Cardiac muscle cell (in vitro differentiated cells and primary cell): ENCODE measurements at regions not wholly inside any gene's neighbourhood (a gene's known extent, or its start where the extent isn't known, plus 50 kb on each side); places are given as distances from the start of the nearest gene placed in this dataset.
"Not testable (repeated sequence)": the region's sequence is repeated elsewhere in the genome, so short reads cannot be mapped to it uniquely, and the experiment has no call there.

Source experiments
- DNase-seq, 2 donors: peaks; one replicate each; pipeline versions ENCODE4 v3.0.0 to v3.0.0-alpha.2; 2010 to 2017; ENCODE audit warnings: low read depth in 1 of 2, low spot score in 1 of 2
- H3K27ac ChIP-seq: fragments of 200-600 bp; sonication (generic); 2 replicates; pipeline ENCODE4 v1.5.1; 2016
- H3K27me3 ChIP-seq: fragments of 200-600 bp; sonication (generic); 2 replicates; pipeline ENCODE4 v1.6.0; 2016; ENCODE audit warnings: control low read depth
- H3K36me3 ChIP-seq: fragments of 200-600 bp; sonication (generic); 2 replicates; pipeline ENCODE4 v1.5.1; 2016; ENCODE audit warnings: control low read depth
- H3K4me1 ChIP-seq: fragments of 200-600 bp; sonication (generic); 2 replicates; pipeline ENCODE4 v1.8.1; 2017; ENCODE audit warnings: low read depth, mild to moderate bottlenecking, mixed run types
- H3K4me3 ChIP-seq: fragments of 200-600 bp; sonication (generic); 2 replicates; pipeline ENCODE4 v1.5.1; 2016; ENCODE audit warnings: mild to moderate bottlenecking
- H3K9me3 ChIP-seq: fragments of 200-600 bp; sonication (generic); 2 replicates; pipeline ENCODE4 v1.5.1; 2017; ENCODE audit warnings: low read depth, mild to moderate bottlenecking, control low read depth
- CTCF ChIP-seq: IDR thresholded peaks from 2 replicates; pipeline ENCODE4 v1.5.1; 2012; ENCODE audit warnings: low read depth, mild to moderate bottlenecking, low read length

GRCh38 chr6:4725136-4725760 lies 51.0 kb upstream of the CDYL start:
- H3K9me3 ChIP-seq, H3K27ac ChIP-seq, H3K36me3 ChIP-seq, H3K4me3 ChIP-seq, H3K27me3 ChIP-seq, DNase-seq: not testable (repeated sequence)
- peaks cover 12% of the 10 kb centered on the region for H3K4me1 ChIP-seq

GRCh38 chr6:4724727-4725126 lies 51.5 kb upstream of the CDYL start:
- H3K27ac ChIP-seq, H3K27me3 ChIP-seq, H3K9me3 ChIP-seq, DNase-seq, H3K4me3 ChIP-seq, H3K36me3 ChIP-seq: not testable (repeated sequence)
- H3K4me1 ChIP-seq, result peaks cover 12% of the 10 kb centered on the region

GRCh38 chr6:4723383-4723782 lies 52.8 kb upstream of the CDYL start:
- Histone ChIP-seq H3K27me3 (no peaks in the 10 kb centered on the region), H3K4me3 (no peak overlapping the region), H3K27ac (no peak overlapping the region), H3K9me3 (no peaks in the 10 kb centered on the region), H3K4me1 (peaks cover 12% of the 10 kb centered on the region), H3K36me3 (no peaks in the 10 kb centered on the region)
- DNase-seq, result no peak
- TF ChIP-seq CTCF, result no peak

GRCh38 chr6:4721368-4721767 lies 54.8 kb upstream of the CDYL start:
- H3K27ac ChIP-seq, DNase-seq, H3K4me1 ChIP-seq, H3K9me3 ChIP-seq, H3K27me3 ChIP-seq, H3K4me3 ChIP-seq, H3K36me3 ChIP-seq: not testable (repeated sequence)

- H3K9me3 ChIP-seq, result no peaks in the 10 kb centered on the region
- H3K27me3 ChIP-seq, result no peaks in the 10 kb centered on the region
- no peaks in the 10 kb centered on the region for H3K4me1 ChIP-seq
- H3K27ac ChIP-seq, result no peak overlapping the region
- H3K4me3 ChIP-seq, result no peak overlapping the region
- no peaks in the 10 kb centered on the region for H3K36me3 ChIP-seq
- DNase-seq, result no peak
- TF ChIP-seq CTCF, result no peak
These were observed 56.7 kb upstream of the CDYL start for GRCh38 chr6:4719491-4719890.

GRCh38 chr6:4717856-4718255 lies 58.3 kb upstream of the CDYL start:
- Histone ChIP-seq H3K4me3 (no peak overlapping the region), H3K4me1 (no peaks in the 10 kb centered on the region), H3K9me3 (no peaks in the 10 kb centered on the region), H3K27ac (no peak overlapping the region), H3K27me3 (no peaks in the 10 kb centered on the region), H3K36me3 (no peaks in the 10 kb centered on the region)
- DNase-seq, result no peak
- no peak for TF ChIP-seq CTCF

GRCh38 chr6:4717124-4717523 lies 59.1 kb upstream of the CDYL start:
- DNase-seq, result no peak
- no peak overlapping the region for H3K27ac ChIP-seq
- H3K36me3 ChIP-seq, result no peaks in the 10 kb centered on the region
- H3K4me1 ChIP-seq, result no peaks in the 10 kb centered on the region
- H3K4me3 ChIP-seq, result no peak overlapping the region
- no peaks in the 10 kb centered on the region for H3K27me3 ChIP-seq
- no peaks in the 10 kb centered on the region for H3K9me3 ChIP-seq
- TF ChIP-seq CTCF, result no peak
